GM10248 (cell line): ENCODE measurements at regions not wholly inside any gene's neighbourhood (a gene's known extent, or its start where the extent isn't known, plus 50 kb on each side); places are given as distances from the start of the nearest gene placed in this dataset.

Experiments used
- CTCF ChIA-PET: fragments of 300-600 bp; sonication (Branson Sonifier 250); formaldehyde crosslinking; extraction: SDS; loops from one replicate; lab custom pipeline; 2021; ENCODE audit warnings: antibody characterized with exemption; lab: Yijun Ruan, JAX
- POLR2A ChIA-PET: fragments of 350-650 bp; sonication (Branson Sonifier 250); formaldehyde crosslinking; extraction: SDS; loops from one replicate; lab custom pipeline; 2020; ENCODE audit warnings: antibody characterized with exemption; lab: Yijun Ruan, JAX
- DNase-seq: peaks from one replicate; pipeline ENCODE4 v3.0.0; 2012; ENCODE audit errors: extremely low spot score
- TF ChIP-seq, protein P1 (sequence below): IDR thresholded peaks from 2 replicates; pipeline ENCODE4 v1.5.1; 2012; ENCODE audit warnings: mild to moderate bottlenecking, low read depth; ENCODE audit errors: extremely low read depth, missing control alignments, control extremely low read depth

DNA sequence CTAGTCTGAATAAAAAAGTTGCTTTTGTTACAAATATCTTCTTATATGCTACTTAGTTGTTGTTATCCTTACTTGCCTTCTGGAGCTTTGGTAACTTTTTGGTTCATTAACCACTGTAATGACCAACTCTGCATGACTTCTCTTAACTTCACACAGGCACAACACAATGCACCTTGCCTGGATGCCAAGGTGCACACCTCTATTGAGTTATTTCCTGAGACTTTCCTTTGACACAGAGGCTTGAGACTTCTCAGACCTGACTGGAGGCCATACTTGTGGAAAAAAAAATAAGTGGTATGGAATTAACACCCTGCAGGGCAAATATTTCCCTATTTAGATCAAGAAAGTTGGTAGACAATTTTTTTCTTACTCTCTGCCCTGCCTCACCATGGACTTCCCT is 1925.6 kb downstream of the EFNA5 start:
- DNase-seq = no peak
- TF ChIP-seq, protein P1, sequence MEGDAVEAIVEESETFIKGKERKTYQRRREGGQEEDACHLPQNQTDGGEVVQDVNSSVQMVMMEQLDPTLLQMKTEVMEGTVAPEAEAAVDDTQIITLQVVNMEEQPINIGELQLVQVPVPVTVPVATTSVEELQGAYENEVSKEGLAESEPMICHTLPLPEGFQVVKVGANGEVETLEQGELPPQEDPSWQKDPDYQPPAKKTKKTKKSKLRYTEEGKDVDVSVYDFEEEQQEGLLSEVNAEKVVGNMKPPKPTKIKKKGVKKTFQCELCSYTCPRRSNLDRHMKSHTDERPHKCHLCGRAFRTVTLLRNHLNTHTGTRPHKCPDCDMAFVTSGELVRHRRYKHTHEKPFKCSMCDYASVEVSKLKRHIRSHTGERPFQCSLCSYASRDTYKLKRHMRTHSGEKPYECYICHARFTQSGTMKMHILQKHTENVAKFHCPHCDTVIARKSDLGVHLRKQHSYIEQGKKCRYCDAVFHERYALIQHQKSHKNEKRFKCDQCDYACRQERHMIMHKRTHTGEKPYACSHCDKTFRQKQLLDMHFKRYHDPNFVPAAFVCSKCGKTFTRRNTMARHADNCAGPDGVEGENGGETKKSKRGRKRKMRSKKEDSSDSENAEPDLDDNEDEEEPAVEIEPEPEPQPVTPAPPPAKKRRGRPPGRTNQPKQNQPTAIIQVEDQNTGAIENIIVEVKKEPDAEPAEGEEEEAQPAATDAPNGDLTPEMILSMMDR = no peak
- ChIA-PET CTCF (interaction anchor here (1.4 to 1.6 kb wide), 2 partner anchors 8 to 14 kb away, joined by 3 read pairs; no protein-coding TSS in a partner anchor), POLR2A (no interaction called here)

DNA sequence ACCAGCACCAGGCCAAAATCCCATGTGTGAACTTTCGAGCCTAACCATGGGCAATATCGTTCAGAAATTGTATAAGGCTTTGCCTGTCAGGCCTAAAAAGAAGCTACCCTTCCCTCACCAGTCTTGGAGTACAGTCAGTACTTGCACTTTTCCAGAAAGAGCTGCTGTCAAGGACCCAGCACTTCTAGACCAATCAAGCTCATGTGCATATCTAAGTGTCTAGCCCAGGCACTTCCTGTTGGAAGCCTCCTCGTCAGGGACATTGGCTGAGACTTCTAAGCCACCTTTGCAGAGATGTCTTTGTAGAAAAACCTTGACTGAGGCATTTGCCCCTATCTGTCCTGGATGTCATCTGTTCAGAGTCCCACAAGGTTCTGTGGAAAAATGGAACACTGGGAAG is 1930.5 kb downstream of the EFNA5 start:
- TF ChIP-seq, protein P1 = no peak
- no peak for DNase-seq
- CTCF ChIA-PET = interaction anchor here (1.3 kb wide), 1 partner anchor 9 kb away, joined by 4 read pairs; no protein-coding TSS in a partner anchor
- POLR2A ChIA-PET = no interaction called here

DNA sequence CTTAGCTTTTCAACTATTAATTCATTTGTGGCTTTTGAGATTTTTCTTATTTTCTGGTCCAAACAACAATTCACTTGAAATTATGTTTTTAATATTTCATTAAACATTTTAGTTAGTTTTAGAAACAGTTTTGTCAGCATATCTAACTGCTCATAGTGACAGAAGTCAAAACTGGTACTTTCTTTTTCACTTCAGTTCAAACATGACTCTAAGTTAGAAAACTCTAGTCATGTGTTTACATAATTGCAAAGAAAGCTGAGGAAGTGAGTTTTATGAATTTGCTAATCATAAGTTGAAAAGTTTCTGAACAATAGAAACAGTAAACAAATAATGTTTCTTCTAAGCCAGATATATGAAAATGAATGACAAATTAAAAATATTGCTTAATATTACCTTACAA is 1931.0 kb downstream of the EFNA5 start:
- CTCF ChIA-PET = interaction anchor here (1.3 kb wide), 1 partner anchor 9 kb away, joined by 4 read pairs; no protein-coding TSS in a partner anchor
- DNase-seq = no peak
- POLR2A ChIA-PET = no interaction called here
- TF ChIP-seq, protein P1 = no peak

DNA sequence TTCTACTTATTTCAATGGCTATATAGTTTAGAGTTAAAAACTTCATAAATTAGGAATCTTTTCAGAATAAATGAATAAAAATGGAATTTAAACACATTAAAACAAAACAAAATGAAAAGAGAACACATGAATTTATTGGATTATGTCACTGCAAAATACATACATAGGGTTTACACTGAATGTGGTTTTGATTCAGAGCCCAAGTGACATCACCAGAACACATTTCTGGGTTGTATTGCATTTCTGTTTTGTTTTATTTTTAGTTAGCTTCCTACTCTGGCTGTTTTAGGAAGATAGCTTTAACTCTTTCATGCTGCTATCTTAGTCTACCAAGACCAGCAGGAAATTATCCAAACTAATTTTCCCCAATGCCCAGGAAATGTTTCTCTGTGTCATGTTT is 1935.0 kb downstream of the EFNA5 start:
- TF ChIP-seq, protein P1 = no peak
- POLR2A ChIA-PET = no interaction called here
- CTCF ChIA-PET = no interaction called here
- DNase-seq = no peak

DNA sequence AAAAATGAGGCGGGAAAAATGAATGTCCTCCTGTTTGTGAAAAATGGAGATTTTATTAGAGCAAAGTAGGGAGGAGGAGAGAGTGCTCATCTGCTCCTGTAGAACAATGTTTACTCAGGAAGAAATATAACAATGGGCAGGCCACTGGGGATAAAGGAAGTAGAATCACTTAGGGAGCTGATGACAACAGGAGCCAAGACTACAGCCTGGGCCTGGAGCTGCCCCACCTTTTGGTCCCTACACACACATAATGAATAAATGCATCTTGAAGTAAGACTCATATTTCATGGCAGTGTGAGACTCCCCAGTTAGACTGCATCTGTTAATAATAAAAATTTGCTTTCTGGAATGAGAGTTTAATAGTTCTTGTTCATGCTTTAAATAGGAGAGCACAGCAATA is 1939.8 kb downstream of the EFNA5 start:
- no peak for DNase-seq
- CTCF ChIA-PET = interaction anchor here (0.8 kb wide), 1 partner anchor 14 kb away, joined by 3 read pairs; no protein-coding TSS in a partner anchor
- TF ChIP-seq, protein P1 = no peak
- POLR2A ChIA-PET = no interaction called here

GRCh38 chr5:105726093-105726492 is 1944.6 kb downstream of the EFNA5 start:
- ChIA-PET POLR2A (no interaction called here), CTCF (no interaction called here)
- DNase-seq = no peak
- TF ChIP-seq, protein P1 = no peak

DNA sequence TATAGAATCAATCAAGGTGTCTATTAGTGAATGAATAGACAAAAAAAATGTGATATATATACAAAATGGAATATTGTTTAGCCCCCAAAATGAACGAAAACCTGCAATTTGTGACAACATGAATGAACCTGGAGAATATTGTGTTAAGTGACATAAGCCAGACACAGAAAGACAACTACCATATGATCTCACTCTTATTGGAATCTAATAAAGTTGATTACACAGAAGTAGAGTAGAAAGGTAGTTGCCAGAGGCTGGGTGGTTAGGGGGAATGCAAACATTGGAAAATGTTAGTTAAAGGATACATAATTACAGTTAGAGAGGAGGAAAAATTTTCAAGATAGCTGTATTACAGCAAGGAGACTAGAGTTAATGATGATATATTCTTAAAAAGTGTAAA is 1962.3 kb downstream of the EFNA5 start:
- POLR2A ChIA-PET = no interaction called here
- CTCF ChIA-PET = no interaction called here
- TF ChIP-seq, protein P1 = no peak
- DNase-seq = no peak
